DND-41 (cell line): ENCODE measurements at regions not wholly inside any gene's neighbourhood (a gene's known extent, or its start where the extent isn't known, plus 50 kb on each side); places are given as distances from the start of the nearest gene placed in this dataset.

Experiments
- CTCF ChIP-seq: IDR thresholded peaks from 2 replicates; pipeline ENCODE4 v1.5.1; 2012; ENCODE audit warnings: borderline replicate concordance, low read length, moderate library complexity, mild to moderate bottlenecking; ENCODE audit not compliant: poor library complexity, severe bottlenecking; ENCODE audit errors: extremely low read depth
- EZH2 ChIP-seq: IDR thresholded peaks from 3 replicates; pipeline ENCODE4 v1.6.1; 2012; ENCODE audit warnings: borderline replicate concordance, low read depth, mild to moderate bottlenecking, moderate library complexity, low read length, inconsistent platforms; ENCODE audit not compliant: severe bottlenecking

GRCh38 chr6:4322134-4322845 is 186.9 kb upstream of the ECI2 start:
- TF ChIP-seq CTCF = no peak
- TF ChIP-seq EZH2 = no peak
